Heart left ventricle (tissue), 16 donors: ENCODE measurements at regions not wholly inside any gene's neighbourhood (a gene's known extent, or its start where the extent isn't known, plus 50 kb on each side); places are given as distances from the start of the nearest gene placed in this dataset.

ENCODE experiments used
- ATAC-seq, 4 donors: fragments of 200-7000 bp; cut with Tn5 transposase; one replicate each; pipeline ENCODE4 v1.9.1; 2020 to 2022; ENCODE audit warnings: moderate library complexity in 4 of 4, mild to moderate bottlenecking in 3 of 4, moderate number of reproducible peaks in 1 of 4
- DNase-seq, 5 donors: peaks; one replicate each; pipeline ENCODE4 v3.0.0-alpha.2; 2020
- H3K27ac ChIP-seq, 12 donors: fragments of 200-600 bp; sonication (generic) in 4 of 12; one replicate each; pipeline versions ENCODE4 v1.5.0 to v1.8.0; 2016 to 2022; ENCODE audit warnings: mild to moderate bottlenecking in 2 of 12
- H3K27me3 ChIP-seq, 9 donors: fragments of 200-600 bp; sonication (generic) in 2 of 9; one replicate each; pipeline versions ENCODE4 v1.5.1 to v1.8.0; 2016 to 2022; ENCODE audit warnings: mild to moderate bottlenecking in 3 of 9
- H3K36me3 ChIP-seq, 9 donors: fragments of 200-600 bp; sonication (generic) in 2 of 9; one replicate each; pipeline versions ENCODE4 v1.5.0 to v1.8.0; 2018 to 2022; ENCODE audit warnings: mild to moderate bottlenecking in 2 of 9
- H3K4me1 ChIP-seq, 12 donors: fragments of 200-600 bp; sonication (generic) in 4 of 12; one replicate each; pipeline versions ENCODE4 v1.5.0 to v1.8.0; 2016 to 2022; ENCODE audit warnings: mild to moderate bottlenecking in 3 of 12
- H3K4me3 ChIP-seq, 12 donors: fragments of 200-600 bp; sonication (generic) in 4 of 12; one replicate each; pipeline versions ENCODE4 v1.5.0 to v1.8.0; 2017 to 2022; ENCODE audit warnings: mild to moderate bottlenecking in 9 of 12, moderate library complexity in 4 of 12
- H3K9me3 ChIP-seq, 12 donors: fragments of 200-600 bp; sonication (generic) in 4 of 12; one replicate each; pipeline versions ENCODE4 v1.5.0 to v1.8.0; 2016 to 2022; ENCODE audit warnings: mild to moderate bottlenecking in 1 of 12
- CTCF ChIP-seq, 12 donors: fragments of 200-600 bp; sonication (generic) in 4 of 12; IDR thresholded peaks; one replicate each; pipeline versions ENCODE4 v1.5.0 to v1.8.0; 2018 to 2022; ENCODE audit warnings: antibody characterized with exemption in 12 of 12, mild to moderate bottlenecking in 5 of 12
- POLR2A ChIP-seq, 2 donors: fragments of 450-650 bp; IDR thresholded peaks; one replicate each; pipeline ENCODE4 v1.6.1; 2017; ENCODE audit warnings: antibody characterized with exemption in 2 of 2, mild to moderate bottlenecking in 2 of 2, moderate library complexity in 2 of 2
- WGBS, 4 donors: extraction: QIAGEN DNeasy Blood & Tissue Kit in 2 of 4; methylation state at CpG; one replicate each; pipeline versions ENCODE4 v1.1.5 to v1.1.7; 2013 to 2018; 5-methylcytosine and 5-hydroxymethylcytosine counted together
- intact Hi-C, 10 donors: fragments of 100-400 bp; cut with DNase I; formaldehyde crosslinking; loops; one replicate each; pipeline versions ENCODE4 v1.11.1 to v1.14.2; 2022
- donor health status: ischemic (EF 13 %, LVEDD 7.1; RV severe dilation, severe dysfunction).
- donor health status: healthy with polysubstance abuse.
- donor health status: DM: no; HTN: yes; CAD: no.
- donor health status: DM: no; HTN: no; CAD: no.
- donor health status: ischemic (EF 25% LVEDD 6.9; RV normal size, moderate dysfunction).
- donor health status: ischemic (EF 25% LVEDD 5.7; RV mildly dilated, moderate dysfunction).
- donor health status: healthy.
- donor health status: DM: yes; HTN: yes; CAD: no.
- donor health status: ischemic (EF 35%, LVEDD 5.7; RV mildly dilated, moderate dysfunction).
- donor health status: nonischemic (EF 11% LVEDD 7.7; RV severe dilation, severe dysfunction).
- donor health status: DM: yes; HTN: yes; CAD: no.
- donor health status: PGD.
- donor health status: ischemic (EF 29% LVEDD 5.4; RV normal size, mild dysfunction).
- donor health status: nonischemic (EF 23%, LVEDD 6.1; RV moderate dilation, normal function).

DNA sequence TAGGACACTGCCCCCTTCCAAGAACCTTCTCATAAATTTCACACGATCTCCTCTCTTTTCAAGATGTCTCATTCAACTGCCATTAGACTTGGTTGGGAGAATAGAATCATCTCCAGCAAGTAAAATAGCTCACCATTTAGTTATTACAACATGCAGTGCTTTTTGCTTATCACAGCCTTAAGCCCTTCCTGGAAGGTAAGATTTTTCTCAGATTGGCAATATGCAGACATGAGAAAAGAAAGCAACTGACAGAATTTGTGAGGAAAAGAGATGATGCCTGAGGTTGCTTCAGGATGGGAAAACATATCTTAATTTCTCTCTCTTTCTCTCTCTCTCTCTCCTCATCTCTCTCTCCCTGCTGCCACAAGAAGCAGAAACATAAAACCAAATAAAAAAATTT lies 855.1 kb upstream of the ACVR2A start:
- Histone ChIP-seq H3K36me3 (no peaks in the 10 kb centered on the region), H3K9me3 (no peaks in the 10 kb centered on the region), H3K27me3 (no peaks in the 10 kb centered on the region), H3K4me3 (no peak overlapping the region), H3K27ac (no peak overlapping the region), H3K4me1 (no peaks in the 10 kb centered on the region)
- TF ChIP-seq CTCF (IDR thresholded peaks at IDR 0.05) (no peak), POLR2A (IDR thresholded peaks at IDR 0.05) (no peak)
- intact Hi-C loops: no loop called here
- no peak for ATAC-seq
- WGBS, 4 donors: 78 to 81% (median 80%) methylated on average over 1 of the region's 1 CpG
- no peak for DNase-seq

GRCh38 chr2:146987996-146988395 lies 856.8 kb upstream of the ACVR2A start:
- no peak overlapping the region for H3K27ac ChIP-seq
- DNase-seq (no peak), ATAC-seq (no peak)
- 87 to 100% (median 91%) methylated on average over 2 of the region's 2 CpGs for WGBS, 4 donors
- peaks cover 0 to 4% (median 0%) of the 10 kb centered on the region in 9 donors for H3K27me3 ChIP-seq
- no peak overlapping the region for H3K4me3 ChIP-seq
- no peaks in the 10 kb centered on the region for H3K36me3 ChIP-seq
- H3K9me3 ChIP-seq: no peaks in the 10 kb centered on the region
- no peak for TF ChIP-seq CTCF (IDR thresholded peaks at IDR 0.05)
- TF ChIP-seq POLR2A (IDR thresholded peaks at IDR 0.05): no peak
- H3K4me1 ChIP-seq: no peaks in the 10 kb centered on the region
- intact Hi-C loops: no loop called here

DNA sequence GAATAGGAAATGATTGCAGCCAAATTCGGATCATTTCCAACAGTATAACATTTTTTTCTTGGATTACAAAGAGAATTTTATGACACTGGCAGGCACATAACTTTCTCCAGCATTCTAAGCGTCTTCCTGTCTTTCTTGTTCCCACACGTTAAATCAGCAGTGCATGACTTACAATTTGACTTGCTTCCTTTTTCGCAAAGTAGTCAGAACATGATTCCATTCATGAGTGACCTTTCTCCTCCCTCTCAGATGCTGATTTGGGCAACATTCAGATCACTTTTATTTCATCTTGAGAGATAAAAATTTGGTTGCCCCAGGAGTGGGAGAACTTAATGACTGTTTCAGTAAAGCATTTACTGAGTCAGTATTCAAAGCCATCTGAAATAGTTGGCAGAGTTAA lies 858.7 kb upstream of the ACVR2A start:
- Histone ChIP-seq H3K27ac (no peak overlapping the region), H3K27me3 (peaks cover 0 to 4% (median 0%) of the 10 kb centered on the region in 9 donors), H3K36me3 (no peaks in the 10 kb centered on the region), H3K9me3 (no peaks in the 10 kb centered on the region), H3K4me3 (no peak overlapping the region), H3K4me1 (no peaks in the 10 kb centered on the region)
- intact Hi-C loops: no loop called here
- no peak for DNase-seq
- no peak for ATAC-seq
- 40 to 58% (median 45%) methylated on average over 4 of the region's 4 CpGs for WGBS, 4 donors
- no peak for TF ChIP-seq POLR2A (IDR thresholded peaks at IDR 0.05)
- TF ChIP-seq CTCF (IDR thresholded peaks at IDR 0.05): no peak

DNA sequence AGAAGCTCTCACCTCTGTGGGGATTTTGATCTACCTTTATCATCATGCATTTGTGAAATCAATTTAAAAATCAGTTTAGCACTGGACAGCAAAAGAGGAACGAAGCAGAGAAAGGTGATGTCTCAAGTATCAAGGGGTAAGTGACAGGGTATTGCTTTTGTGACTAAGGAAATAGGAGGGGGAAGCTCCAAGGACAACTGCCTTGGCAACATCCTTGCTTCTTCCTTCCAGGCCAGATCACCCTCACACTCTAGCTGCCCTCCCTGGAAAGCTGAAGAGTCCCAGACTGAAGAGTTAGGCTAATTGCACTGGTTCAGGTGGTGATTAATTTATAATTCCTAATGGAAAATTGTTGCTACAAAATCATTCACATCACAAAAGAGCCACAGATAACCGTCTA lies 859.1 kb upstream of the ACVR2A start:
- H3K9me3 ChIP-seq: no peaks in the 10 kb centered on the region
- intact Hi-C loops: no loop called here
- TF ChIP-seq POLR2A (IDR thresholded peaks at IDR 0.05) (no peak), CTCF (IDR thresholded peaks at IDR 0.05) (no peak)
- H3K36me3 ChIP-seq: no peaks in the 10 kb centered on the region
- H3K4me3 ChIP-seq: no peak overlapping the region
- no peak for ATAC-seq
- H3K4me1 ChIP-seq: no peaks in the 10 kb centered on the region
- peaks cover 0 to 4% (median 0%) of the 10 kb centered on the region in 9 donors for H3K27me3 ChIP-seq
- WGBS, 4 donors: 49 to 64% (median 57%) methylated on average over 2 of the region's 2 CpGs
- H3K27ac ChIP-seq: no peak overlapping the region
- no peak for DNase-seq
